Stimulated activated CD8-positive, alpha-beta memory T cell treated with anti-CD3 and anti-CD28 coated beads, Interleukin-2, amount 100 ng/mL, for 1 hour (primary cell): ENCODE measurements at regions not wholly inside any gene's neighbourhood (a gene's known extent, or its start where the extent isn't known, plus 50 kb on each side); places are given as distances from the start of the nearest gene placed in this dataset.

ENCODE experiments used
- DNase-seq, 2 donors: peaks; one replicate each; pipeline ENCODE4 v3.0.0-alpha.2; 2020; ENCODE audit warnings: low read depth in 2 of 2

DNA sequence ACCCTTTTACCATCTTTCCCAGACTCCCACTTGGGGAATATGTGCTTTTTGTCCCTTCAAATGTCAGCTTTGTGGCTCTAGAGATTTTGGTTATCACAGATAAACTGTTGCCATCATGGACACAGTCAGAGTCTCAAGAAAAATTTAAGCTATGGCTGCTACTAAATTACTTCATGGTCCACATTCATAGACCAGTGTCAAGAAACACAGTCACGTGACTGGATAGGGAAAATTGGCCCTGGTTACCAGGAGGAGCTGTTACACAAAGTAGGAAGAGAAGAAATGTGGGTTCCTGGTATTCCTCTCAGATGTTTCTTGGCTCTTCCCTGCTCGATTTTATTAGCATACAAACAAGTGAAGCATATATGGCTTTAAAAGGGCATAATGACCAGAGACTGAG lies 348.9 kb downstream of the NDFIP2 start:
- no peak for DNase-seq

DNA sequence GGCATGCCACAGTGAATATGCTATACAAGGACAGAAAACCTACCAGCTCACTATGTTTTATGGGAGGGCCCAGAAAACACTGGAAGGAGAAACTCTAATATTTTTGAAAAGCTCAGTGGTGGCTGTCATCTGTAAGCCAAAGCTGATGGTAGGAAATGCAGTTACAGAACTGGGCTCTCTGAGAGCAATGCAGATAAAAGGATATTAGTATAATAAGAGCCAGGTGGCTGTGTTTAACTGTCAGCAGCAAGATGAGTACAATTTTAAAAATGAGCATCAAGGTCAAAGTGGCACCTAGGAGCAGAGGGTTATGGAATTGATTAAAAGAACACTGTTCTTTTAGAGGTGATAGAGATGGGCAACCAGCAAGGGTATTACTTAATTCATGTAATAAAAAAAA lies 345.0 kb downstream of the NDFIP2 start:
- no peak for DNase-seq

DNA sequence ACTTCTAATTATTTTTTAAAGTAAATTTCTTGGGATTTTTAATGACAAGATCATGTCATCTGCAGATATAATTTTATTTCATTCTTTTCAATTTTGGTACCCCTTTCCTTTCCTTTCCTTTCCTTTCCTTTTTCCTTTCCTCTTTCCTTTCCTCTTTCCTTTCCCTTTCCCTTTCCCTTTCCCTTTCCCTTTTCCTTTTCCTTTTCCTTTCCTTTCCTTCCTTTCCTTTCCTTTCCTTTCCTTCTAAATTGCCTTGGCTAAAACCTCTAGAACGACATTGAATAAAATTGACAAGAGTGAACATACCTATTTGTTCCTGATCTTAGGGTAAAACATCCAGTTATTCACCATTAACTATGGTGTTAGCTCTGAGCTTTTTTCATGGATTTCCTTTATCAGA lies 334.1 kb downstream of the NDFIP2 start:
- DNase-seq, result no peak

DNA sequence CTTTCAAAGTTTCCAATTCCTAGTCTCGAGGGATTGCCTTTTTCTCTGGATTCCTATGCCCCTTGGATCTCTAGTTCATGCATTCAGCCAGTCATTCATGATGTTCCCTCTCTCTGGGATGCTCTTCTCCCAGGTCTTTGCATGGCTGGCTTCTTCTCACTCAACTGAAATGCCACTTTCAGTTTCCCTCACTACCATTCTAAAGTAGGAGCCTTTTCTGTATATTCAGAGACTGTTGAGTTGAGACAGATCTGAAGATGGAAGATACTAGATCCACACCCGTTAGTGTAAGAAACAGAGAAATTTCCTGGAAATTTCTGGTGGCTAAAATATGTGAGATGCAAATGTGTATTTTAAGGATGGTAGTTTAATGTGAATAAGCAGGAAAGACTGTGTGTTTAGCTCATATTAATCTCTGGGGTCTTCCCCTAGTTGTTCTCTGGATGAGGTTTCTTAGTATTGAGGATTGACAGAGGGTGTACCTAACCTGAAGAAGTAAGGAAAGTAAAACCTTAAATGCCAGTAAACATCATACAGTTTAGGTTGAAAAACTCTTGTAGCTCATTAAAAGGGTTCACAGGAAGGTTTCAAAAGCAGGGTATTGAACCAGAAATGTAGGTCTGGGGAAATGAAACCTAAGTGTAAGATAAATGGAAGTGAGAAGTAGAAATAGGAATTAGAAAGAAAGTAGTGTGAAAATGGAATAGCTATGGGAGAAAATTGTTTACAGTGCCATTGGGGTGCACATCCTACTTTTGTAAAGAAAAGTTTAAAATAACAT lies 331.3 kb downstream of the NDFIP2 start:
- DNase-seq, result no peak

DNA sequence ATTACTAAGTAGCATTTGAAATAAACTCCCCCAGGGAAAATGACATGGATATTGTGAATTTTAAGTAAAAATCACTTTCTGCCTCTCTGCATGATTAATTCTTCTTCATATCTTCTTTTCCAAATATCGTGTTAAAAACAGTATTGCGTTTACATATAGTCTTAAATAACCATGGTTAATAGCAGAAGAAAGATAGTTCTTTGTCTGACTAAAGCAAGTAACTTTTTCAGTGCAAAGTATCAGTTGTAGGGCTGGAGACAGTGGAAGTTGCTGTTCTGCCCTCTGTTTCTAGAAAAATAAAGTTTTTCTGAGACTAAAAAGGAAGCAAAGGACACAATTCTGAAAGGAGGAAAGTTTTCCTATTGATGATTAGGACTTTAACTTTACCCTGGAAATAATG lies 330.2 kb downstream of the NDFIP2 start:
- DNase-seq, result no peak

DNA sequence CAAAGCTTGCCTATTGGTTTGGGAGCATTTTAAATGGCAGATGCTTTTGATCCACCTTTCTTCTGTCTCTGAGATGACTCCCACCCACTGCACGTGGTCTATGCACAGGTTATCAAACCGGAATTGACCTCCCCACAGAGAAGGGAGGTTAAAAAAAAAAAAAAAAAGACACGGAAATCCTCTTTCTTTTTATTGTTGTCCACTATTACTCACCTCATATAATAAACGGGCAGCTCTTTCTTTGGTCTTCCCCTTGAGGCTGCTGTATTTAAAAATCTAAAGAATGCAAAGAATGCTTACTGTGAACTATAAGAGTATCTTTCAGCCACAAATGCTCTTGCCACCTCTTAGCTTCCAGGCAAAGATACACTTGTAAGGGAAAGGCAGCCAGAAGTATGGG lies 329.7 kb downstream of the NDFIP2 start:
- no peak for DNase-seq

DNA sequence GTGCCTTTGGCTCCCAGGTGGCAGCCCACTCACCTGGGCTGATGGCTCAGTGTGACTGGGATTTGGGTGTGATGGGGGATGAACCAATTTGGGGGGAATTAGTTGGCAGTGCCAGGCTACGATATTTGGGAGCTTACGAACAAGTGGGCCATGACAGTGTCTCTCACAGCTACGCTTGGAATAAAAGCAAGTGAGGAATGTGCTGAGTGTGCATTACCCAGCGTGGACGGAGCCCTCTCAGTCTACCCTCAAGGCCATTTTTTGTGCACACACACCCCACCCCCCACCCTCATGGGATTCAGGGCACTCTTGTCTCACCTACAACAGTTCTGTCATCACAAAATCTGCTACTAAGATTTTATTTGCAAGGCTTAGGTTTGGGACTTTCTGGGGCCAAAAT lies 329.1 kb downstream of the NDFIP2 start:
- DNase-seq, result no peak

DNA sequence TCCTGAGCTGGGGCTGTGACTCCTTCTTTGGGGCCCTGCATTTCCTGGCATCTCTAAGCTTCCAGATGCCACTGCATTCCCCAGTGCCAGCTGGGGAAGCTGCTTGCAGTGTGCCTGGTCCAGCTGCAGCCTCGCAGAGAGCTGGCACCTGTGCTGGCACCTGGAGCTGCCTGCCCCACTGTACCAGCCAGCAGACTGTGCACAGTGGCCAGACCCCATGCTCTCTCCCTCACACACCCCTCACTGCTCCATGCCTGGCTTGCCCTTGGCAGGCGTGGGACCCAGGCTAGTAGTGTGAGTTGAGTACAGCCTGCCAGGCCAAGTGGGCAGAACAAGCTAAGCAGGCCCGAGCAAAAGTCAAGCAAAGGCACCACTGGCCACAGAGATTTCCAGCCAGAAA lies 327.5 kb downstream of the NDFIP2 start:
- no peak for DNase-seq

DNA sequence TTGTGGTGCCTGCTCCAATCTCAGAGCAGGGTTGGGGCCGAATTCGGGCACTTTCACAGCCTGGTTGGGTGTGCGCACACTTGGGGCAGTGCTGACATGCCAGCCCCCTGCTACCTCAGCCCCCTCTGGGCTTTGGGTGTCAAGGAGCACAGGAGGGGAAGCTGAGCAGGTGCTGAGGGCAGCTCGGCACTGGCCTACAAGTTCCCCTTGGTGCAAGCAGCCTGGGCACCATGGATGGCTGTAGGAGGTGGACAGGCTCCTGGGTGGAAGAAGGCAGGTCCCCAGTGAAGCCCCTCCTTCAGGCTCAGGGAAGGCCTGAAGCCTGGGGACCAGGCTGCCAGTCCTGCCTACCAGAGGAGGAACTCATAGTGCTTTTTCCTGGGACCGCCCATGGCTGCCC lies 326.6 kb downstream of the NDFIP2 start:
- DNase-seq, result no peak

DNA sequence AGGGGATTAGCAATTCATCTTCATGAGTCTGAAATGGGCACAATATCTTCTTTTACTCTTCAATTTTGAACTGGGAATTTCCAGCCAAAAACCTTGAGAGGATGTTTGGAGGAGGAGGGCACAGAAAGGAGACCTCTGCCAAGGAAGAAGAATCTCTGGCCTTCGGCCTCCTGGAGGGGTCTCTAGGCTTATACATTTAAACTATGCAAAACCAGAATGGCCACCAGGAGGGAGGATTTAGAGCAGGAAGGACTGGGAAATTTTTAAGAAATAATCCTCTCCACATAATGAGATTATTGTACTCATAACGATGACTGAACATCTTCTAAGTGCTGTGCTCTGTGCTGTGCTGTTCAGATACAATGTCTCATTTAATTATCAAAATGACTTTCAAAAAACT lies 325.9 kb downstream of the NDFIP2 start:
- no peak for DNase-seq

DNA sequence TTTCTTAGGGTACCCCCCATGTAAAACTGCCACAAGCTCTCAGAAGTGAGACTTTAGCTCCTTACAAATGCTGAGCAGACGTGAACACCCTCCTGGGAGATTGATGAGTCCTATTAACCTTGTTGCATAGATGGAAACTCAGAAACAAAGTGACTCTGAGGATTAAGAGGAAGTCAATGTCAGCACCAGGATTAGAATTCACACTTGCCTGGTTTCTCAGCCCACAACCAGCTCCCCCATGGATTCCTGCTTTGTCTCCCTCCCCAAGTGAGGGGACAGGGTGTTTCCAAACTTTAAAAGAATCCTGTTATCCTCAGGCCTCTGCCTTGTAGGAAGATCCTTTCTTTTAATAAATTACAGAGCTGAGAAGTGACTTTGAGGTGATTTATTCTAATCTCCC lies 324.4 kb downstream of the NDFIP2 start:
- DNase-seq, result no peak

DNA sequence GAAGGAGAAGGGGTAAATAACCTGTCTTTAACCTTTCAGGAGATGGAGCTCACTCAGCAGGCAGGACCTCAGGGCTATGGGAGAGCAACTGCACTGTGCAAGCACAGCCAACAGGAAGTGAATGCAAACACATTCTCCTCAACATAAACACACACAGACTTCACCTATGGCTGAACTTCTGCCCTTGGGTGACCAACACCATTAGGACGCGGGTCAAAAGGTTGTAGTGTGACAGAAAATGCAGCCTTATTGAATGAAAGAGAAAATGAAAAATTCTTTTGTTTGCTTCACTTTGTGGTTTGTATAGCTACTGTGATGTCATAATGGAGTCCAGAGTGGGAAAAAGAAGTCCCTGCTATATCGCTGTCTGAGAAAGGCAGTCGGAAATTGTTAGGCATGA lies 323.0 kb downstream of the NDFIP2 start:
- DNase-seq, result no peak

DNA sequence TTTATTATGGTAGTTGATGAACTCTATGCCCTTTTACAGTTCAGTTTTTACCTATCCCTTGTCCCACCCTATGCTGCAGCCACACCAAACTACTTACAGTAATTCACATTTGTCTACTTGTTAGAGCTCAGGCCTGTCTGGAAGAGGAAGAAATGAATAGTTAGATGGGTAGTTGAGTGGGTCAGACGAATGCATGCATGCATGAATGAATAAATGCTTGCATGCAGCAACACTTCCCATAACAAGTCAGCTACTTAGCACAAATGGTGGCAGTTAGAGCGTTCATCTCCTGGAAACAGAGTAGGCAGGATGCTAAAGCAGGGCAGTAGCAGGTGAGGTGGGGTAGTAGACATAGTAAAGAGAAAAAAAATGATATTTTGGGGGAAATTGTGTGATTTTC lies 322.3 kb downstream of the NDFIP2 start:
- DNase-seq, result no peak

DNA sequence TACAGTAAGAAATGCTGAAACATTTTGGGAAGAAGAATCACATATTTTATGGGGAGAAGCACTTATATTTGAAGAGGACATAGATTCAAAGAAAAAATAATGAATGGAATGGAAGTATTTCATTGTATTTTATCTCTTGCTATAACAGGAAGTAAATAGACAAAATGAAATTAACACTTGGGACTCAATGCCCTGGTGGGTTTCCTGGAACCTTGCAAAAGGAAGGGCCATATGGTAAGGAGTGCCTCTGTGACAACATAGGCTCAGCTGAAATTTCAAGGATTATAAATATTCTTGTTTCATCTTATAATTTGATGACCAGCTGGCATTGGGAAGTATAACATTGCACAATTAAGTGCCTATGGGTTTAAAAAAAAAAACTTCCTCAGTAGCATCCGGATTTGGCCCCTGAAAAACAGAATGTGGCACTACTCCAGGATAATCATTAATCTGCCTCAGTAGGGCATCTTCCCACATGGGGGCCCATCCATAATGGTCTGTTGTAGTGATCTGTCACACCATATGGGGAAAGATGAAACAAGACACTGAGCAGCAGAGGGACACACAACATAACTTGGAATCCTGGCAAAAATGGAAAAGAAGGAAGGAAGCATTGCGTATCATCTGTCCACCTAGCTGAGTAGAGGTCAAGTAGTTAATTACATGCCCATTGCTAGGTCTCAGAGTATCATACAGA lies 321.6 kb downstream of the NDFIP2 start:
- no peak for DNase-seq

DNA sequence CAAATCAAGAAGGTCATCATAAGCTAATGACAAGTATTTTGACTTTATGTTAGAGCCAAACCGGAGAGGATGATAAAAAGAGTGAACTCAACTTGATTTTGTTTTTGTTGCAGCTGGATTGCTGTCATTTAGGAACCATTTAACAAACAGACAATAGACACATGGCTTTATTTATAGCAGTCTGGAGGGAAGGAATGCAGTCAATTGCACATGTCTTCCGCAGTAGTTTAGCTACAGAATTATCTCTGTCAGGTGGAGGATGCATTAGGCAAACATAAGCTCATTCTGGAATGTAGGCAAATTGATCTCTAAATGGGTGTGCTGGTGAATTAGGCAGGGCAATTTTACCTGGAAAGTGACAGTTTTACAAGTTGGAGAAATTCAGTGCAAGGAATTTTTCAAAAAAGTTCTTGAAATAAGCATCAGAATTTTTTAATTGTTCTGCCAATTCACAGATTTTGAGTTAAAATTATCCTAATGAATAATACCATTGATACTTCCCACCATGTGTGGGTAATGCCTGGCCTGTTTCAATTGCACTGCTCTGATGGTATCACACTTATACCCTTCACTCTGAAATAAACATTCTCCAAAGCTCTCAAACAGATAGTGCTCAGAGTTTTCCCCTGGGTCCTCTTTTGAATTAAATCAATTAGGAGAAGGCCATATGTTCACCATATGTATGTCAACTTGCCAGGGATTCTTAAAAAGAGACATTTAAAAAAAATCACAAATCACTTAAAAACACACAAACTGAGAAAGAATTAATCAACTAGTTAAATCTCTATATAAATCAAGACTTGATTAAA lies 318.3 kb downstream of the NDFIP2 start:
- no peak for DNase-seq

DNA sequence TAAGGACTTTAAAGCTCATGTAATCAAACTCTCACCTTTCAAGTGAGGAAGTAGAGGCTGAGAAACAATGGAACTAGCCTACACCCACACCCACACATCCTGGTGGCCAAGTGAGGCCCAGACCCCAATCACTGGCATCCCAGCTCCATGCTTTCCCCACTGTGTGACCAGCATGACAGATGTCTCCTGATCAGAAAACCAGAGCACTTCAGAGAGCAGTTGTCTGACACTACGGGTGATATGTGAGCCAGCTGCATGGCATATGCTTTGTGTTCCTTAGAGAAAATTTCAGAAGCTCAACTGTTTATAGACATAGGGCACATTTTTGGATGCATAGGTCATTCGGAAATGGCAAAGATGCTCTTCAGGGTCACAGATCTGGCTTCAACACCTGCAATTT lies 315.2 kb downstream of the NDFIP2 start:
- no peak for DNase-seq

DNA sequence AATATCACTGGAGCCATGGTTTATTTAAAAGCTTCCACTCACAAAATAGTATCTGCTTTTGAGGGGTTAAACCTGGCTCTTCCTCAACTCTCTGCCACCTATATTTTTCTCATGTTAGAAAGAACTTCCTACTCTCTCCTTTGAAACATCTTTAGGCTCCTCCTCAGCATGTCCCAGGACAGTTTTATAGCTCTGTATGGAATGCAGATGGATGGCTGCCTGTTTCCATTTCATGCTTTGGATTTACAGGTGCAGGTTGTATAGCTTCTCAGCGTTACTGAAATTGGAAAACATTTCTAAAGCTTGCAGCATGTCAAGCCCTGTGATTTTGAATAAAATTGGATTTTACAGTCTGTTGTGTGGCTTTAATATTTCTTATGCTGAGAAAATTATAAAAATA lies 314.0 kb downstream of the NDFIP2 start:
- no peak for DNase-seq

DNA sequence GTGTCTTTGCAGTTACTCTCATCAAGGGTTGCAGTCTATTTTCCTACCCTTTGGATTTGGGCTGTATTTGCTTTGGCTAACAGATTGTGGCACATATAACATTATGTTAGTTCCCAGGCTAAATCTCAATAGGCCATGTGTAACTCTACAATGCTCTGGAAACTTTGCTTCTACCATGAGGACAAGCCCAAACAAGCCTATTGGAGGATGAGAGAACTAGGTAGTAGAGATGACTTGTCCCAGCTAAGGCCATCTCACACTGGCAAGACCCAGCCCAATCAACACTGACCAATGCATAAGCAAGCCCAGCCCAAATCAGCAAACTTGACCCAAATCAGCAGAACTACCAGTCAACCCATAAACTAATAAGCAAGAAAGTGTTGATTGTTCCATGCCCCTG lies 311.8 kb downstream of the NDFIP2 start:
- no peak for DNase-seq

DNA sequence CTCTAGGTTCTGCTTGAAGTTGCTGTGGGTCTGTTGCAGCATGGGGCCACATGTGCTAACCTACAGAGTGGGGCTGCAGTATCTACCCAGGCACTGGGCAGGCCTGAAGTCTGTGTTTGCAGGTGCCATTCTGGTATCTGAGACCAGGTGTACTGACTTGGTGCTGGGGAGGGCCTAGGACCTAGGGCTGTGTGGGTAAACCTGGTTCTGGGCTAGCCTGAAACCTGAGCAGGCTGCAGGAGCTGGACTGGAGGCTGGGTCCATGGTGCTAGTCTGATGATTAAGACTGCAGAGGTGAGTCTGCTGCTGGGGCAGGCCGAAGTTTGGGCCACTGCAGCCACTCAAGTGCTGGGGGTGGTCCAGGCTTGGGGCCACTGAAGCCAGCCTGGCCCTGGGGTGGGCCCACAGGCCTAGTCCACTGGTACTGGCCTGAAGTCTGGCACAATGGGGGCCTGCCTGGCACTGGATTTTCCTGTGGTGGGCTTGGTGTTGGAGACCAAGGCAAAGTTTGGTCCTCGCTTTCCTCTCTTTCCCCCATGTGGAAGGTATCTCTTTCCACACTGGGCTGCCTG lies 310.6 kb downstream of the NDFIP2 start:
- no peak for DNase-seq

DNA sequence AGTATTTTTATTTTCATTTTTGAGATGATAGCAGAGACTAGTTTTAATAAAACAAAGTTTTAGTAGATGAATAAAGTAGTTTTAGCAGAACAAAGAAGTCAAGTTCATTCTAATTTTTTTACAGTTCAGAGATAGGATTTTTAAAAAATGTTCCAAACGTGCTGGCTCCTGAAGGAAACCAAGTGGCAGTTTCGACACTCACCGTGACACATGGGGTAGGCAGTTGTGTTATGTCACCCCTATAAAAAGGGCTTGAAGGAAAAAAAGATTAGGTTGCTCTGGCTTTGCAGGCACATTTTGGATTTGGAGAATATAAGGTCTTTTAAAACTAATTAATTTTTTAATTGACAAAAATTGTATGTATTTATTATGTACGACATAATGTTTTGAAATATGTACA lies 305.2 kb downstream of the NDFIP2 start:
- no peak for DNase-seq

DNA sequence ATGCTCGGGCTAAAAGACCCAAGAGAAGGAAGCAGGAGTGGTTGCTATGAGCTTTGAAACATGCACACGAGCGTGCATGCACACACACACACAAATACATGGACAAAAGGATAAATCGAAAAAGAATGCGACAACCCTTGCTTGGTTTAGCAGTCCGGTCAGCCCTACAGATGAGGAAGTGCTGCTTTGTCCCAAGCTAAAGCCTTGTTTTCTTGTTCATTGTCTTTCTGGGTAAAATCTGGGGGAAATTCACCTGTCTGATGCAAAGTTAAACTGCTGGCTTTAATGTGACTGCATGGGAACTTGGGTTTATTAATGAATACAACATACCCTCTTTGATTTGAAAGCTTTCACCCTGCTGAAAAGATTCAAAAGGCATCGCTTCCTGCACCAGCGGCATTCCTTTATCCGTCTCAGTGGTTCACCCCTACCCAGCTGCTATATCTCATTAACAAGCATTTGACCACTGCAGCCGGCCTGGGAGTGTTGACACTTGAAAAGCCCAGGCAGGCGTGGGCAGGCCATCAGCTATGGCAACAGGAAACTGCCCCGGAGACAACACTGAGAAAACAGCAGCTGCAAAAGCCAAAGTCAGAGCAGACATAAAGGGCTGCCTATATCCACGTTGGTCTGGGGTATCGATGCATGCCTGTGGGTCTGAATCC lies 301.7 kb downstream of the NDFIP2 start:
- no peak for DNase-seq
